Liver (tissue), 8 donors: ENCODE measurements at regions not wholly inside any gene's neighbourhood (a gene's known extent, or its start where the extent isn't known, plus 50 kb on each side); places are given as distances from the start of the nearest gene placed in this dataset.

Source experiments
- DNase-seq: peaks from one replicate; pipeline ENCODE4 v3.0.0-alpha.2; 2017; ENCODE audit warnings: low spot score
- H3K27ac ChIP-seq, 2 donors: one replicate each; pipeline ENCODE4 v1.7.0; 2013; ENCODE audit warnings: inconsistent platforms in 2 of 2, low read length in 2 of 2, control low read depth in 1 of 2, low read depth in 1 of 2, mild to moderate bottlenecking in 1 of 2
- H3K27me3 ChIP-seq, 4 donors: one replicate each; pipeline versions ENCODE4 v1.6.1 to v1.7.0; 2013; ENCODE audit warnings: low read length in 3 of 4, inconsistent platforms in 1 of 4, mild to moderate bottlenecking in 1 of 4, moderate library complexity in 1 of 4; ENCODE audit not compliant: control insufficient read depth in 4 of 4, insufficient read depth in 4 of 4
- H3K36me3 ChIP-seq, 4 donors: one replicate each; pipeline versions ENCODE4 v1.6.1 to v1.7.0; 2013; ENCODE audit warnings: low read length in 3 of 4, mild to moderate bottlenecking in 3 of 4, low read depth in 1 of 4, moderate library complexity in 1 of 4; ENCODE audit not compliant: control insufficient read depth in 4 of 4, insufficient read depth in 3 of 4
- H3K4me1 ChIP-seq, 4 donors: one replicate each; pipeline versions ENCODE4 v1.6.1 to v1.7.0; 2013; ENCODE audit warnings: low read length in 3 of 4, mild to moderate bottlenecking in 3 of 4, moderate library complexity in 1 of 4; ENCODE audit not compliant: control insufficient read depth in 4 of 4, insufficient read depth in 4 of 4
- H3K4me3 ChIP-seq, 3 donors: one replicate each; pipeline versions ENCODE4 v1.6.1 to v1.7.0; 2013; ENCODE audit warnings: low read length in 3 of 3, control low read depth in 1 of 3, low read depth in 1 of 3, mild to moderate bottlenecking in 1 of 3
- H3K9ac ChIP-seq, 2 donors: one replicate each; pipeline ENCODE4 v1.7.0; 2013; ENCODE audit warnings: low read length in 2 of 2, mild to moderate bottlenecking in 2 of 2, moderate library complexity in 2 of 2, control low read depth in 1 of 2, low read depth in 1 of 2
- H3K9me3 ChIP-seq, 4 donors: one replicate each; pipeline versions ENCODE4 v1.6.1 to v1.7.0; 2013; ENCODE audit warnings: low read length in 3 of 4; ENCODE audit not compliant: control insufficient read depth in 4 of 4
- EGR1 ChIP-seq, 2 donors: IDR thresholded peaks; 2 replicates each; pipeline ENCODE4 v1.6.1; 2016 to 2018; ENCODE audit warnings: antibody characterized with exemption in 2 of 2, low read depth in 2 of 2
- FOXA1 ChIP-seq: IDR thresholded peaks from 2 replicates; pipeline ENCODE4 v1.6.1; 2016; ENCODE audit warnings: antibody characterized with exemption
- FOXA2 ChIP-seq: IDR thresholded peaks from 2 replicates; pipeline ENCODE4 v1.6.1; 2016; ENCODE audit warnings: antibody characterized with exemption
- GABPA ChIP-seq, 2 donors: IDR thresholded peaks in 1 of 2; conservative IDR thresholded peaks in 1 of 2; 2 replicates each; pipeline ENCODE4 v1.6.1; 2016; ENCODE audit warnings: antibody characterized with exemption in 2 of 2, mild to moderate bottlenecking in 1 of 2, moderate library complexity in 1 of 2
- HNF4A ChIP-seq, 2 donors: conservative IDR thresholded peaks; 2 replicates each; pipeline ENCODE4 v1.6.1; 2016; ENCODE audit warnings: antibody characterized with exemption in 2 of 2, mild to moderate bottlenecking in 2 of 2
- HNF4G ChIP-seq: IDR thresholded peaks from 2 replicates; pipeline ENCODE4 v1.6.1; 2016; ENCODE audit warnings: antibody characterized with exemption
- JUND ChIP-seq, 2 donors: IDR thresholded peaks; 2 replicates each; pipeline ENCODE4 v1.6.1; 2016; ENCODE audit warnings: antibody characterized with exemption in 2 of 2
- NR2F2 ChIP-seq: IDR thresholded peaks from 2 replicates; pipeline ENCODE4 v1.6.1; 2016; ENCODE audit warnings: antibody characterized with exemption
- RAD21 ChIP-seq, 2 donors: IDR thresholded peaks; 2 replicates each; pipeline ENCODE4 v1.6.1; 2016; ENCODE audit warnings: antibody characterized with exemption in 2 of 2, mild to moderate bottlenecking in 2 of 2
- RXRA ChIP-seq, 2 donors: IDR thresholded peaks; 2 replicates each; pipeline ENCODE4 v1.6.1; 2017 to 2018; ENCODE audit warnings: antibody characterized with exemption in 2 of 2, mild to moderate bottlenecking in 1 of 2
- SP1 ChIP-seq: IDR thresholded peaks from 2 replicates; pipeline ENCODE4 v1.6.1; 2018; ENCODE audit warnings: antibody characterized with exemption, mild to moderate bottlenecking
- TAF1 ChIP-seq: conservative IDR thresholded peaks from 2 replicates; pipeline ENCODE4 v1.6.1; 2016; ENCODE audit warnings: antibody characterized with exemption, mild to moderate bottlenecking
- YY1 ChIP-seq: IDR thresholded peaks from 2 replicates; pipeline ENCODE4 v1.6.1; 2016; ENCODE audit warnings: antibody characterized with exemption, mild to moderate bottlenecking
- WGBS: extraction: QIAGEN DNeasy Blood & Tissue Kit; methylation state at CpG from one replicate; pipeline ENCODE4 v1.1.7; 2013; 5-methylcytosine and 5-hydroxymethylcytosine counted together
- TF ChIP-seq, protein P1 (sequence below): IDR thresholded peaks from 2 replicates; pipeline ENCODE4 v1.6.1; 2016; ENCODE audit warnings: antibody characterized with exemption
- TF ChIP-seq, protein P2 (sequence below): IDR thresholded peaks from 2 replicates; pipeline ENCODE4 v1.6.1; 2016; ENCODE audit warnings: antibody characterized with exemption
- TF ChIP-seq, protein P3 (sequence below): IDR thresholded peaks from 2 replicates; pipeline ENCODE4 v1.6.1; 2016; ENCODE audit warnings: antibody characterized with exemption
- TF ChIP-seq, protein P4 (sequence below): fragments of 150-350 bp; IDR thresholded peaks from 2 replicates; pipeline ENCODE4 v1.5.1; 2017; ENCODE audit warnings: improper control_type of control experiment, low read depth, low read length; ENCODE audit not compliant: missing input control
- TF ChIP-seq, protein P5 (sequence below): IDR thresholded peaks from 2 replicates; pipeline ENCODE4 v1.6.1; 2016; ENCODE audit warnings: antibody characterized with exemption, mild to moderate bottlenecking
- donor health status: healthy.
- donor health status: healthy.
- donor health status: healthy.
- donor health status: healthy.
- donor health status: healthy.

DNA sequence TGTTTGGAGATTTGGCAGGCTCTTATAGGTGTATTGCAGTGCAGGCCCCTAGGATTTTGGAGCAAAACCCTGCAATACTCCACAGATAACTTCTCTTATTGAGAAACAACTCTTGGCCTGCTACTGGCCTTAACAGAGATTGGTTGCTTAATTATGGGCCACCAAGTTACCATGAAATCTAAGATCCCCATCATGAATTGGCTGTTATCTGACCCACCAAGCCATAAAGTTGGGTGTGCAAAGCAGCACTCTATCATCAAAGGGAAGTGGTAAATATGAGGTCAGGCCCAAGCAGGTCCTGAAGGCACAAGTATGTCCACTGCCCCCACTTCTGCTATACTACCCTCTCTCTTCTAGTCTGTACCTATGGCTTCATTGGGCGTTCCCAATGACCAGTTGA, 130.0 kb upstream of the TNFSF4 start:
- Histone ChIP-seq H3K27me3 (no peaks in the 10 kb centered on the region), H3K9ac (no peak overlapping the region), H3K27ac (no peak overlapping the region), H3K4me1 (no peaks in the 10 kb centered on the region), H3K4me3 (no peak overlapping the region), H3K9me3 (no peaks in the 10 kb centered on the region), H3K36me3 (no peaks in the 10 kb centered on the region)
- no peak for DNase-seq
- 68% methylated on average over 1 of the region's 1 CpG for WGBS
- TF ChIP-seq, protein P1, sequence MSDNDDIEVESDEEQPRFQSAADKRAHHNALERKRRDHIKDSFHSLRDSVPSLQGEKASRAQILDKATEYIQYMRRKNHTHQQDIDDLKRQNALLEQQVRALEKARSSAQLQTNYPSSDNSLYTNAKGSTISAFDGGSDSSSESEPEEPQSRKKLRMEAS, result no peak
- no peak for TF ChIP-seq FOXA2
- no peak for TF ChIP-seq HNF4A (conservative IDR thresholded peaks at IDR 0.05)
- TF ChIP-seq RAD21 (IDR thresholded peaks at IDR 0.05), result no peak
- TF ChIP-seq, protein P2, sequence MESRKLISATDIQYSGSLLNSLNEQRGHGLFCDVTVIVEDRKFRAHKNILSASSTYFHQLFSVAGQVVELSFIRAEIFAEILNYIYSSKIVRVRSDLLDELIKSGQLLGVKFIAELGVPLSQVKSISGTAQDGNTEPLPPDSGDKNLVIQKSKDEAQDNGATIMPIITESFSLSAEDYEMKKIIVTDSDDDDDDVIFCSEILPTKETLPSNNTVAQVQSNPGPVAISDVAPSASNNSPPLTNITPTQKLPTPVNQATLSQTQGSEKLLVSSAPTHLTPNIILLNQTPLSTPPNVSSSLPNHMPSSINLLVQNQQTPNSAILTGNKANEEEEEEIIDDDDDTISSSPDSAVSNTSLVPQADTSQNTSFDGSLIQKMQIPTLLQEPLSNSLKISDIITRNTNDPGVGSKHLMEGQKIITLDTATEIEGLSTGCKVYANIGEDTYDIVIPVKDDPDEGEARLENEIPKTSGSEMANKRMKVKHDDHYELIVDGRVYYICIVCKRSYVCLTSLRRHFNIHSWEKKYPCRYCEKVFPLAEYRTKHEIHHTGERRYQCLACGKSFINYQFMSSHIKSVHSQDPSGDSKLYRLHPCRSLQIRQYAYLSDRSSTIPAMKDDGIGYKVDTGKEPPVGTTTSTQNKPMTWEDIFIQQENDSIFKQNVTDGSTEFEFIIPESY, result no peak

DNA sequence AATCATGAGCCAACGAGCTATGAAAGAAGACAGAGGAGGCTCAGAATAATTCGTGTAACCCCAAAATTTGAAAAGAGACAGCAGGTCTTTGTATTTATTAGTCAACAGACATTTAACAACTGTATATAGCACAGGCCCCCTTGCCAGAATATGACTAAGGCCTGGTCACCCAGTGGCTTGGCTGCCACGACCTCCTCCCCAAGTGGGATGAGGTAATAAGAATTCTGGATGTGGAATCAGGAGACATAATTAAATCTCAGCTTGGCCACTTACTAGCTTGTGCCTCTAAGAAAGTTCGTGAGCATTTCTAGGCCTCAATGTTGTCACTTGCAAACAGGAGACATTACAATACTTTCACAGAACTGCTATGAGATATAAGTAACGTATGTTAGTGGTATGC, 134.2 kb upstream of the TNFSF4 start:
- DNase-seq, result no peak
- TF ChIP-seq FOXA2, result no peak
- TF ChIP-seq TAF1, result no peak
- TF ChIP-seq FOXA1, result no peak
- TF ChIP-seq RXRA (IDR thresholded peaks at IDR 0.05), result no peak
- TF ChIP-seq GABPA (IDR thresholded peaks at IDR 0.05 in 1 of 2, conservative IDR thresholded peaks at IDR 0.05 in 1 of 2), result no peak
- no peak for TF ChIP-seq EGR1 (IDR thresholded peaks at IDR 0.05; ENCODE audit: low read depth in 2 of 2)
- no peak for TF ChIP-seq HNF4G
- no peak for TF ChIP-seq HNF4A (conservative IDR thresholded peaks at IDR 0.05)
- TF ChIP-seq, protein P2, result no peak
- no peak for TF ChIP-seq YY1
- TF ChIP-seq, protein P3, sequence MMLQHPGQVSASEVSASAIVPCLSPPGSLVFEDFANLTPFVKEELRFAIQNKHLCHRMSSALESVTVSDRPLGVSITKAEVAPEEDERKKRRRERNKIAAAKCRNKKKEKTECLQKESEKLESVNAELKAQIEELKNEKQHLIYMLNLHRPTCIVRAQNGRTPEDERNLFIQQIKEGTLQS, result no peak
- no peak for TF ChIP-seq SP1
- TF ChIP-seq, protein P4, sequence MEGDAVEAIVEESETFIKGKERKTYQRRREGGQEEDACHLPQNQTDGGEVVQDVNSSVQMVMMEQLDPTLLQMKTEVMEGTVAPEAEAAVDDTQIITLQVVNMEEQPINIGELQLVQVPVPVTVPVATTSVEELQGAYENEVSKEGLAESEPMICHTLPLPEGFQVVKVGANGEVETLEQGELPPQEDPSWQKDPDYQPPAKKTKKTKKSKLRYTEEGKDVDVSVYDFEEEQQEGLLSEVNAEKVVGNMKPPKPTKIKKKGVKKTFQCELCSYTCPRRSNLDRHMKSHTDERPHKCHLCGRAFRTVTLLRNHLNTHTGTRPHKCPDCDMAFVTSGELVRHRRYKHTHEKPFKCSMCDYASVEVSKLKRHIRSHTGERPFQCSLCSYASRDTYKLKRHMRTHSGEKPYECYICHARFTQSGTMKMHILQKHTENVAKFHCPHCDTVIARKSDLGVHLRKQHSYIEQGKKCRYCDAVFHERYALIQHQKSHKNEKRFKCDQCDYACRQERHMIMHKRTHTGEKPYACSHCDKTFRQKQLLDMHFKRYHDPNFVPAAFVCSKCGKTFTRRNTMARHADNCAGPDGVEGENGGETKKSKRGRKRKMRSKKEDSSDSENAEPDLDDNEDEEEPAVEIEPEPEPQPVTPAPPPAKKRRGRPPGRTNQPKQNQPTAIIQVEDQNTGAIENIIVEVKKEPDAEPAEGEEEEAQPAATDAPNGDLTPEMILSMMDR, result no peak
- TF ChIP-seq RAD21 (IDR thresholded peaks at IDR 0.05), result no peak
- TF ChIP-seq NR2F2, result no peak
- no peak for TF ChIP-seq JUND (IDR thresholded peaks at IDR 0.05)
- TF ChIP-seq, protein P5, sequence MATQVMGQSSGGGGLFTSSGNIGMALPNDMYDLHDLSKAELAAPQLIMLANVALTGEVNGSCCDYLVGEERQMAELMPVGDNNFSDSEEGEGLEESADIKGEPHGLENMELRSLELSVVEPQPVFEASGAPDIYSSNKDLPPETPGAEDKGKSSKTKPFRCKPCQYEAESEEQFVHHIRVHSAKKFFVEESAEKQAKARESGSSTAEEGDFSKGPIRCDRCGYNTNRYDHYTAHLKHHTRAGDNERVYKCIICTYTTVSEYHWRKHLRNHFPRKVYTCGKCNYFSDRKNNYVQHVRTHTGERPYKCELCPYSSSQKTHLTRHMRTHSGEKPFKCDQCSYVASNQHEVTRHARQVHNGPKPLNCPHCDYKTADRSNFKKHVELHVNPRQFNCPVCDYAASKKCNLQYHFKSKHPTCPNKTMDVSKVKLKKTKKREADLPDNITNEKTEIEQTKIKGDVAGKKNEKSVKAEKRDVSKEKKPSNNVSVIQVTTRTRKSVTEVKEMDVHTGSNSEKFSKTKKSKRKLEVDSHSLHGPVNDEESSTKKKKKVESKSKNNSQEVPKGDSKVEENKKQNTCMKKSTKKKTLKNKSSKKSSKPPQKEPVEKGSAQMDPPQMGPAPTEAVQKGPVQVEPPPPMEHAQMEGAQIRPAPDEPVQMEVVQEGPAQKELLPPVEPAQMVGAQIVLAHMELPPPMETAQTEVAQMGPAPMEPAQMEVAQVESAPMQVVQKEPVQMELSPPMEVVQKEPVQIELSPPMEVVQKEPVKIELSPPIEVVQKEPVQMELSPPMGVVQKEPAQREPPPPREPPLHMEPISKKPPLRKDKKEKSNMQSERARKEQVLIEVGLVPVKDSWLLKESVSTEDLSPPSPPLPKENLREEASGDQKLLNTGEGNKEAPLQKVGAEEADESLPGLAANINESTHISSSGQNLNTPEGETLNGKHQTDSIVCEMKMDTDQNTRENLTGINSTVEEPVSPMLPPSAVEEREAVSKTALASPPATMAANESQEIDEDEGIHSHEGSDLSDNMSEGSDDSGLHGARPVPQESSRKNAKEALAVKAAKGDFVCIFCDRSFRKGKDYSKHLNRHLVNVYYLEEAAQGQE, result no peak
- TF ChIP-seq, protein P1, result no peak
- Histone ChIP-seq H3K27ac (no peak overlapping the region), H3K27me3 (no peaks in the 10 kb centered on the region), H3K4me1 (peaks cover 0 to 2% (median 0%) of the 10 kb centered on the region in 4 donors), H3K36me3 (no peaks in the 10 kb centered on the region), H3K9me3 (no peaks in the 10 kb centered on the region), H3K9ac (no peak overlapping the region), H3K4me3 (no peak overlapping the region)
- WGBS, result 70% methylated on average over 5 of the region's 5 CpGs
